ENCODE measurements at regions not wholly inside any gene's neighbourhood (a gene's known extent, or its start where the extent isn't known, plus 50 kb on each side); places are given as distances from the start of the nearest gene placed in this dataset.

DNA sequence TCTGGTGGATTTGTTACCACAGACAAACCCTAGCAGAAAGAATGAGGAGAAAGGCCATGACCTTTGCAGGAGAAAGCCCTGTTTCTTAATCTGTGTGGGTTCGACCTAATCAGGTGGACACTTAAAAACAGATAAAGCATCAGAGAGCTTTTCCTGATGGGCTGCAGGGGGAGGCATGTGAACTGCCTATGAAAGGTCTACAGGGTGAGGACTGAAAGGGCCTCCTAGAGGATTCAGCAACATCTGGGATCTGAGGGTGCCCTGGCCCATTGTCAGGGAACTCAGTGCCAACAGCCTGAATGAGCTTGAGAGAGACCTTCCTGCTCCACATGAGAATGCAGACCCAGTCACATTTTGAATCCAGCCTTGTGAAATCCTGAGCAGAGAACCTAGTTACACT is 178.8 kb upstream of the DDHD1 start:
- Mint-ChIP-seq H3K36me3 (ENCODE audit: insufficient read depth in 1 of 3, low read depth in 3 of 3) (no peaks in the 10 kb centered on the region; a peak in 1 of 7 replicates), H3K27ac (no peak overlapping the region; a peak in 1 of 7 replicates), H3K4me1 (peaks cover 24 to 37% of the 10 kb centered on the region in 2 experiments), H3K27me3 (ENCODE audit: low read depth) (no peaks in the 10 kb centered on the region; the same call in 1 of the 2 replicates), H3K4me3 (no peak overlapping the region), H3K9me3 (no peaks in the 10 kb centered on the region; a peak in 1 of 5 replicates)
- TF ChIP-seq, protein P1, sequence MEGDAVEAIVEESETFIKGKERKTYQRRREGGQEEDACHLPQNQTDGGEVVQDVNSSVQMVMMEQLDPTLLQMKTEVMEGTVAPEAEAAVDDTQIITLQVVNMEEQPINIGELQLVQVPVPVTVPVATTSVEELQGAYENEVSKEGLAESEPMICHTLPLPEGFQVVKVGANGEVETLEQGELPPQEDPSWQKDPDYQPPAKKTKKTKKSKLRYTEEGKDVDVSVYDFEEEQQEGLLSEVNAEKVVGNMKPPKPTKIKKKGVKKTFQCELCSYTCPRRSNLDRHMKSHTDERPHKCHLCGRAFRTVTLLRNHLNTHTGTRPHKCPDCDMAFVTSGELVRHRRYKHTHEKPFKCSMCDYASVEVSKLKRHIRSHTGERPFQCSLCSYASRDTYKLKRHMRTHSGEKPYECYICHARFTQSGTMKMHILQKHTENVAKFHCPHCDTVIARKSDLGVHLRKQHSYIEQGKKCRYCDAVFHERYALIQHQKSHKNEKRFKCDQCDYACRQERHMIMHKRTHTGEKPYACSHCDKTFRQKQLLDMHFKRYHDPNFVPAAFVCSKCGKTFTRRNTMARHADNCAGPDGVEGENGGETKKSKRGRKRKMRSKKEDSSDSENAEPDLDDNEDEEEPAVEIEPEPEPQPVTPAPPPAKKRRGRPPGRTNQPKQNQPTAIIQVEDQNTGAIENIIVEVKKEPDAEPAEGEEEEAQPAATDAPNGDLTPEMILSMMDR (conservative IDR thresholded peaks at IDR 0.05), result no peak
- H3K18ac ChIP-seq (ENCODE audit: insufficient read length, low read depth, low read length), result no peak overlapping the region
- no peak overlapping the region for H4K91ac ChIP-seq (ENCODE audit: insufficient read length, low read depth, low read length)
- no peak overlapping the region for H3T11ph ChIP-seq (ENCODE audit: low read length)
- no peak overlapping the region for H3K9ac ChIP-seq (ENCODE audit: extremely low read depth, insufficient read length, low read length)
- no peak overlapping the region for H3K23ac ChIP-seq (ENCODE audit: insufficient read length, low read depth, low read length)
- no peak overlapping the region for H3K27ac ChIP-seq (ENCODE audit: insufficient read length, low read depth, low read length)
- H3K4me2 ChIP-seq (ENCODE audit: insufficient read depth, insufficient read length, low read length), result no peak overlapping the region
- H3K4ac ChIP-seq (ENCODE audit: low read depth, low read length), result no peak overlapping the region
- no peak overlapping the region for H3K14ac ChIP-seq (ENCODE audit: insufficient read depth, low read length)
- H3K56ac ChIP-seq (ENCODE audit: insufficient read length, low read depth, low read length), result no peak overlapping the region
- H3K4me1 ChIP-seq (ENCODE audit: insufficient read depth, low read length), result peaks cover 8% of the 10 kb centered on the region; the same call in 1 of the 2 replicates
- no peak overlapping the region for H2AFZ ChIP-seq (ENCODE audit: low read length)
- H4K5ac ChIP-seq (ENCODE audit: insufficient read length, low read depth, low read length), result no peak overlapping the region
- no peaks in the 10 kb centered on the region for H3K9me3 ChIP-seq (ENCODE audit: control insufficient read depth, low read depth, low read length)
- no CpG with 5 or more reads among the region's 1 CpG for WGBS (ENCODE audit: extremely low coverage, insufficient read length, low lambda C conversion rate)
- no peak overlapping the region for H4K8ac ChIP-seq (replicated peaks; ENCODE audit: insufficient read length, low read depth, low read length)
- H4K20me1 ChIP-seq (ENCODE audit: control insufficient read depth, insufficient read depth, insufficient read length), result no peaks in the 10 kb centered on the region
- no peak overlapping the region for H2BK5ac ChIP-seq (ENCODE audit: insufficient read length, low read length)
- no peaks in the 10 kb centered on the region for H3K79me1 ChIP-seq (ENCODE audit: insufficient read depth, low read depth, low read length, poor library complexity, severe bottlenecking)
- no peak overlapping the region for H2BK12ac ChIP-seq (ENCODE audit: insufficient read length, low read depth, low read length)
- no peak for DNase-seq
- H3K79me2 ChIP-seq (ENCODE audit: insufficient read depth, low read length), result no peaks in the 10 kb centered on the region
- H3K27me3 ChIP-seq (ENCODE audit: insufficient read depth, low read length), result no peaks in the 10 kb centered on the region
- no peak overlapping the region for H2BK120ac ChIP-seq (ENCODE audit: low read depth, low read length, poor library complexity, severe bottlenecking)
- H2BK20ac ChIP-seq (ENCODE audit: low read depth, low read length, poor library complexity, severe bottlenecking), result no peak overlapping the region
- H2AK5ac ChIP-seq (ENCODE audit: insufficient read length, low read length), result no peak overlapping the region
- no peak overlapping the region for H2BK15ac ChIP-seq (ENCODE audit: low read depth, low read length)
- no peaks in the 10 kb centered on the region for H3K23me2 ChIP-seq (ENCODE audit: insufficient read length, low read depth, low read length, poor library complexity, severe bottlenecking)
